ENCODE measurements at regions not wholly inside any gene's neighbourhood (a gene's known extent, or its start where the extent isn't known, plus 50 kb on each side); places are given as distances from the start of the nearest gene placed in this dataset.

DNA sequence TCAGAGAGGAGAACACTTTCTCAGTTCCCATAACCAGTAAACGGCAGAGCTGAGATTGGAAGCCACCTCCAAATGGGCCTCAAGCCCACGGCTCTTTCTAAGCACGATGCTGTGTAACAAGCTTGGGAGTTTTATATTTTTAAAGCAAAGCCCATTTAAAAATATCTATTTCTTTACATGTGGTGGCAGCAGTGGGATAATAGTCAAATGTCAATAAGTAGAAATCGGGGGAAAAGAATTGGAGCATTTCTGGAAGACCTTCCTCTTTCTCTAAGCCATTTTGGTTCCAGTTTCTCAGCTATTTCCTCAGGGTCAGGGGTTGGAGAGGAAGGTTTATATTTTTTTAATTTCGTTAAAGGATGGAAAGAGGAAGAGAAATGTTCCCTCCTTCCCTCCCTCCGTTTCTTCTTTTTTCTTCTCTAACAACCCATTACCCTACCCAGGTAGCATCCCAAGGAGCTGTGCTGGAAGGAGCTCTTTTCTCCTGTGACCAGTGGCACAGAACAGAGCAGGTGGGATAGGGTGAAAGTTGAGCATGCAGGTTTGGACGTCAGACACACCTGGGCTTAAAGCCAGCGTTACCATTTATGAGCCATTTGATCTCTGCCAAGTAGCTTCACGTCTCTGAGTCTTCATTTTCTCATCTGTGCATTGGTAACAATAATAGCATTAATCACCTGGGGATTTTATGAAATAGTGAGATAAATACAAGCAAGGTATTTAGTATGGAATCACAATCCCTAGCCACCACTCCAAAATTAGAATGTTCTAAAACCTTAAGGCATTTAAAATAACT is 515.7 kb downstream of the RPS24 start:
- DNase-seq: no peak

DNA sequence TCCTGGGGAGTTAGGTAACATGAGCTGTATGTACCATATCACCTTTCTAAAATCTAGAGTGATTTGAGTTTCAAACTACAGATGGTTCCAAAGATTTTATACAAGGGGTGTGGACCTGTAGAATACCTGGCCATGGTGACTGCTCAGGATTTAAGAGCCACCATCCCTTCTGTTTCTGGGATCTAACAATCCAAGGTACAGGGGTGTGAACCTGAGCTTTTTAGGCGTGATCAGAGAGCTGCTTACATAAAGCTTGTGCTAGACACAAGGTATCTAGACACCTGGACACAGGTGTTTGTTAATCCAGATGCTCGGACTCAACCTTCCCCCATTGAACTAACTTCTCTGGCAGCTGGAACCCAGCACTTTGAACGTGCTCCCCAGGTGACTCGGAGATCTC is 516.4 kb downstream of the RPS24 start:
- DNase-seq: no peak

DNA sequence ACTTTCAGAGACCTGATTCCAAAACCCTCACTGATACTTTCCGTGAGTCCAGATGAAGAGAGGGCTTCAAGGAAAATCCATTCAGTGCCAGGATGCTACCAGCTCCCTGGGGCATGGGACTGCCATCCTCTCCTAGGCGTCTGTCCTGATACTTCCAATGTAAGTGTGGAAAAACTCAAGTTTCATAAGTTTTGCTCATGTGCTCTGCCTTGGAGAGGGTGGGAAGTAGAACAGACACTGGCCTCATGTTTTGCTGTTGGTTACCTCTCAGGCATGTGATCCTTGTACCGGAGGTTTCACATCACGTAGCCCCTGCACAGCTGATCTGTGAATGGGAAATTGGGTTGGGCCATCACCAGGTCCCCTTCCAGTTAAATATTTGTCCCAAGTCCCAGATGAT is 517.1 kb downstream of the RPS24 start:
- DNase-seq: no peak

DNA sequence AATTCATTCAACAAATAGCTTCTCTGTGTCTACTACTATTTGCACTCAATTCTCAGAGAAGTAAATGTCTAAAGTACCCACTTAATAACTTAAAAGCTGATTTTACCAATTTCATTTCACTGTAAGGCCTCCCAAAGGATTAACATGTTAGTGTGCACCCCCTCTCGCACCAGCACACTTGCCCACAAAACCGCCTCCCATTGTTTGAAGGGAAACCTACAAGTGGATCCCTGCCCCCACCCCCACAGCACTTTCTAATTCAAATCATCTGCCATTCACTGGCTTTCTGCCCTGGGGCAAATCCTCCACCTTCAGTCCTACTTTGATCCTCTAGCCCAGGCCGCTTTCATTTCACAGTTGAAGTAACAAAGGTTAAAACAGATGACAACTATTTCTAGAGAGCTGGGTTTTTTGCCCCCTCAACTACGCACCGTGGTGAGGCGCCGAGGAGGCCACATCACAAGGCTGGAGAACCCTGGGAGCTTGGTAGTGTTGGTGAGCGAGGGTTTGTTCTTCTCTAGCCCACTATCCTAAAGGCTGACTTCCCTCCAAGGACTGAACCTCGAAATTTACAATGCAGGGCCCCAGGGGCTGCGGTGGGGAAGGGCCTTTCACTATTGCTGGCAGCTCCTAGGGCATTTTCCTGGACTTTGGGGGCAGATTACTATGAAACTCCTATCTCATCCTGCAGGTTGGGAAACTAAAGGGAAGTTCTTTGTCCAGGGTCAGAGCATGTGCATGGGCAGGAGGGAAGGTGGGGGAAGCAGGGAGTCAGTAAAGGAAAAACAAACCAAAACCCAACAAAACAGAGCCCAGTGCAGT is 517.4 kb upstream of the ZMIZ1 start:
- no peak for DNase-seq

DNA sequence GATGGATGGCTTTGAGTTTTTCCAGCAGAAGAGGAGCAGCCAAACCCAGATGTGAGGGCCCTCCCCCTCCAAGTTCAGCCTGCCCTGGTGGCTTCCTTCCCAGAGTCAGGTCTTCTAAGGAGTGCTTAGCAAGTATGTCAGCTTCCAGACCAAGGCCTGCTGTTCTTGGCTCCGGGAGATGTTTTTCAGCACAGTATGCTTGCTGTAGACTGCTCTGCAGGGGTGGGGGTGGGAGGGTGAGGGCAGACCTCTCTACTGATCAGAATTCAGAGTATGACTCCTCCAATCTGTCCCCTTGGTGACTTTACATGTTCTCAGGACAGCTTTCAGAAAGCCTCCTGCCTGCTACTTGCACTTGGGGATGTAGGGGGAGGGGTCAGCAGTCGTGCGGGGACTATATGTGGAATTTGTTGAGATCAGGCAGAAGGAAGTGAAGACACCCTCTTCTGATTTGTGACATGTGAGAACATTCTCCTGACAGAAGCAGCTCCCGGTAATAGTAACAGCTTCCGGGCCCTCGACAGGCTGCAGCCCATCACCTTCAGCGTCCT is 516.4 kb upstream of the ZMIZ1 start:
- DNase-seq: no peak

DNA sequence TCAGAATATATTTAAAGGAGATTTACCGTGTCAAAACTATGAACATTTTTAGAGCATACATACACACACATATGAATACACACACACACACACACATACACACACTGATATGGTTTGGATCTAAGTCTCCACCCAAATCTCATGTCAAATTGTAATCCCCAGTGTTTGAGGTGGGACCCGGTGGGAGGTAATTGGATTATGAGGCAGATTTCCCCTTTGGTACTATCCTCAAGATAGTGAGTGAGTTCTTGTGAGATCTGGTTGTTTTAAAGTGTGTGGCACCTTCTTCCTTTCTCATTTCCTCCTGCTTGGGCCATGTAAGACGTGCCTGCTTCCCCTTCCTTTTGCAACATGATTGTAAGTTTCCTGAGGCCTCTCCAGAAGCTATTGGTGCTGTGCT is 515.0 kb upstream of the ZMIZ1 start:
- no peak for DNase-seq

DNA sequence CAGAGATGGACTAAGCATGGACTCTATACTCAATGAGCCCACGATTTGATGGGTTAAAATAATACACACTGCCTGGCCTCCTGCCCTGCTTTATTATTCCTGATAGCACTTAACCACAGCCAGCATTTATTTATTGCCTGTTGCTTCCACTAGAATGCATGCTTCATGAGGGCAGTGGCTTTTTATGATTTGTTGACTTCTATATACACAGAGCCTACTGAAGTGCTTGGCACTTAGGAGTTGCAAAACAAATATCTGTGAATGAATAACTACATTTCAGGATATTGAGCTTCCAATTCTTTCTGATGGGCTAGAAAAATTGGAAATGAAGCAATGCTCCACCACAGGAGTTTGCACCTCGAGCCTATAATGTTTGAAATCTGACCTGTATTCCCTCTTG is 513.6 kb upstream of the ZMIZ1 start:
- no peak for DNase-seq

DNA sequence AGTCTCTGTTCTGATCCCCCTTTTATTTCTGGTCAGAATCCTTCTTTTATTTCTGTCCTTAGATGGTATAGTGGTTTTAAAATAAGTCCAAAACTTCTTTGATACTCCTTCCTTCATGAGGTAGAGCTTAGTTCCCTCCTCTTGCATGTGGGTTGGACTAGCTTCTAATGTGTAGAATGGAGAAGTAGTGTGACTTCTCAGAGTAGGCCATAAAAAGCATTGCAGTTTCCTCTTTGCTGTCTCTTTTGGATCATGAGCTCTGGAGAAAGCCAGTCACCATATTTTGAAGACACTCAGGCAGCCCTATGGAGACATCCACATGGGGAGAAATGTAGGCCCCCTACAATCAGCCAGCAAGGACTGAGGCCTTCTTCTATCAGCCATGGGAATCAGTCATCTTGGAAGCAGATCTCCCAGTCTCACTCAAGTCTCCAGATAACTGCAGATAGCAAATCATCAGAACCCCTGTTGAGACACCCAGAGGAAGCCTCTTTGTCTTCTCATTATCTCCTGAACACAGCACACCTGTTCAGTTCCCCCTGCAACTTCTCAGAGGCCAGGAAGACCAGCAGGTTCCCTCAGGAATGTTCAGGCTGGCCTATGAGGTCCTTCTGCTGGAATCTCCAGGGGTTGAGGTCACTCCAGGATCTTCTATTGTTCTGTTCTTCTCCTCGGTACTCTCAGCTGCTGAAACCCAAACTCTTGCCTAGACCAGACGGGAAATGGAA is 511.9 kb upstream of the ZMIZ1 start:
- no peak for DNase-seq

DNA sequence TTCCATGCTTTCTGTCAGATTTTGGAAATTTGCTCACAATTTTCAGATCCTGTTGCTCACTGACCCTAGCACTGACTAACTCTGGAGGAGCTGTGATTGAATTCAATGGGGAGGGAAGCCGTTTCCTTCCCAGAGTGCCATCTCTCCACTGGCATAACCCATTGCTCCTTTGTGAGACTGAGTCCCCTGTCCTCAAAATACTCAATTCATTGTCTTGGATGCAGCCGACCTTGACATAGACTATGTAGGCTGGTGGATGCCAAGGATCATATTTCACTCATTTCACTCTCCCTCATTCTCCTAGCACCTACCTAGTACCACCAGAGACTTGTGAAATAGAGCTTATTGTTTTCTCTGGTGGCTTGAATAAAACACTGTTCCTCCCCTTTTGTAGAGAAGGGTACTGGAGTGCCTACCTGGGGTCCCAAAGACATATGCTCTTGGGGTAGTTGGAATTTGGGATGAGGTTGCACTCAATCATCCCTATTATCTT is 511.3 kb upstream of the ZMIZ1 start:
- no peak for DNase-seq

DNA sequence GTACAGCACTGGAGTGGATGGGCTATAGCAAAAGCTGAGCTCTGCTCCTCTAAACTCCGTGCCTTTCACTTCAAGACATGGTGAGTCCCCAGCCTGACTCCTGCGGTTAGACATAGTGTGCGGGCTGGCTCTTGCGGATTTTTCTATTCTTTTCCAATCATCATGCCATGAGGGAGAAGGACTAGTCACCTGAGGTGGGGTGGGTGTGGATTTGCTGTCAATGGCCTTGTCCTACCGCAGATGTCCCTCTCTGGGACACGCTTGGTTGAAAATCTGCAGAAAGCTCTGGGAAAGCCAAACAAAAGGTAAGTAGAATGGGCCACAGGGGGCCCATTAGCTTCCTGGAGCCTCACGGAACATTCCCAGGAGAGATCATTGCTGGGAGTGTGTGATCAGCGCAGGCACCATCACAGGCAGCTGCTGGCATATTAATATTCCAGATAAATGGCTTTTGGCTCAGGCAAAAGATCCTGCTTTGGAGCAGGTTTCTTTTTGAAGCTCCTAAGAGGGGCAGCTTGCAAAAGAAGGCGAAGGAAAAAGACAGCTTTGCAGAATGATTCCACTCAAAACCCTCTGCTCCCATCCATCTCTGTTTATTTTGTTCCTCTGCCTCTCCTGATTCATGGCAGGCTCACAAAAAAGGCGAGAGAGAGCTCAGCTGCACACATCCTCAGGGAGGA is 509.0 kb upstream of the ZMIZ1 start:
- no peak for DNase-seq

DNA sequence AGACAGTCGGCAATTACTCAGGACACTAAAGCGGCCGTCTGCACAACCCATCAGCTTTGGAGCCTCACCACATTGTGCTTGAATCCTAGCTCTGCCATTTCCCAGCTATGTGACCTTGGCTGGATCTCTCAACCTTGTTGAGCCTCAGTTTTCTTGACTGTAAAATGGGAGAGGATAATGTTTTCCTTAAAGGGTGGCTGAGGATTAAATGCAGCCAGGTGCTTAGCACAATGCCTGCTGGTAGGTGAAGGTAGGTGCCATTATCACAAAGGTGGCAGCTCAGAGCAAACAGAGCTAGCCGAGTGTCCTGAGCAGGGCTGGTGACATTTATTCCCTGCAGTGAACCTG is 508.5 kb upstream of the ZMIZ1 start:
- DNase-seq: no peak

DNA sequence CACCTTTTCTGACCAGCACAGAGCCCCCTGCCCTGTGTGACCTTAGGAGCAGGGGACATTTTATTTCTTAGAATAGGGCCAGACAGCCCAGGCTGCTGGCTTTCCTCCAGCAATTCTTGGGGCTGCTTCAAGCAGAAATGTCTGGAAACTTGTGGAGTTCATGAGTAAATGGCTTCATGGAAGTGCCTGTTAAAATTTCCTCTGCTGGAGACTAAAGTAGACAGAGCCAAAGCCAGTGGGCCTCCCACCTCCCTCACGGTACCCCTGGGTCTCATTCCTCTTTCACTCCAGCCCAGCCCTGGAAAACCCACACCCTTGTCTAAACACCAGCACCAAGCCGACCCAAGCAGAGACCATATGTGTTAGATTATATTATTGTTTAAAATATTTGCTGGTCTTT is 505.5 kb upstream of the ZMIZ1 start:
- DNase-seq: no peak

DNA sequence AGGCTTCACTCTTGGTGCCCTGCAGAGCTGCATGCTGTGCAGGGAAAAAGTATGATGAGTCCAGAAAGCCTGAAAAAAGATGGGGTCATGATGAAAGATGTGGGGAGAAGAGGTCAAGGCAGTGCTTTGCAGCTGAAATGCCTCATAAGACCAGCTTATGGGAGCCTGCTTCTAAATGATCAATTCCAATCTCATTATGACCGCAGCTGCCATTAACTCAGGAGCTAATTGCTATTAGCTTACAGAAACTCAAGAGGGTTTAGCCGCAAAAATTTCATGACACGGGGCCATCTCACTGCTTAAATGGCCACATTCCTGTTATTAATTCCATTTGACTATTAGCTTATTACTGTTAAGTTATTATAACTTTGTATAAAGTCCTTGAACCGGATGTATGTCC is 502.9 kb upstream of the ZMIZ1 start:
- no peak for DNase-seq

DNA sequence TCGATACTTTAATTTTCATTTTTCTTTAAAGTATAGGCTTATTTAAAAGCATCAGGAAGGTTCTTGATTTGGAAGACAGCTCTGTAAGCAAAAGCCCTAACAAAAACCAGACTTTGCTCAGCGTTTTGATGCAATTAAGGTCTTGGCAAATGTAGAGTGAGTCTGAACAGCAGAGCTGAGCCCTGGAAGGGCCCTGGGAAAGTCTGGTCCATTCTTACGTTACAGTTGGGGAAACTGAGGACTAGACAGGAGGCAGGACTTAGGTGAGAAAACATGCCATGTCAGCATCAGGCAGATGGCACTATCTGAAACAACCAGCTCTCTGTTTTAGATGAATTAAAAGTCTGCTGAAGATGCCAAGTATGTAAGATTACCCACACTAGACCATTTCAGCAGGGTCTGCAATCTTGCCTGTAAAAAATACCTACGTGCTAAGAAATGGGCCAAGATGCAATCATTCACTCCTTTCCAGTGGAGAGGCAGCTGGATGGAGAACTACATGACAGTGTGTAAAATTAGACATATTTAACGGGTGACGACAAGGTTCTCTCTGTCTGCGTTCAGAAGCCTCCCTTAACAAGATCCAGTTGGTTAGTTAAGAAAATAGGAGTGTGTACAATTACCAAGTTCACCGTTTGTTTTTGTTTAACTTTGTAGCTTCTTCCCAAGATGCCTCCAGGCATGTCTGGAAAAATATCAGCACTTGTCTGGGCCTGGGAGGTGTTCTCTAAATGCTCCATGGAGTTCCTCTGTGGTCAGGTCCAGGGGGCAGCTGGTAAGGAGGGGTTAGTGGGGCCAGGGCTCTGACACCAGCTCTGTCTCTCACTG is 502.3 kb upstream of the ZMIZ1 start:
- DNase-seq: no peak

DNA sequence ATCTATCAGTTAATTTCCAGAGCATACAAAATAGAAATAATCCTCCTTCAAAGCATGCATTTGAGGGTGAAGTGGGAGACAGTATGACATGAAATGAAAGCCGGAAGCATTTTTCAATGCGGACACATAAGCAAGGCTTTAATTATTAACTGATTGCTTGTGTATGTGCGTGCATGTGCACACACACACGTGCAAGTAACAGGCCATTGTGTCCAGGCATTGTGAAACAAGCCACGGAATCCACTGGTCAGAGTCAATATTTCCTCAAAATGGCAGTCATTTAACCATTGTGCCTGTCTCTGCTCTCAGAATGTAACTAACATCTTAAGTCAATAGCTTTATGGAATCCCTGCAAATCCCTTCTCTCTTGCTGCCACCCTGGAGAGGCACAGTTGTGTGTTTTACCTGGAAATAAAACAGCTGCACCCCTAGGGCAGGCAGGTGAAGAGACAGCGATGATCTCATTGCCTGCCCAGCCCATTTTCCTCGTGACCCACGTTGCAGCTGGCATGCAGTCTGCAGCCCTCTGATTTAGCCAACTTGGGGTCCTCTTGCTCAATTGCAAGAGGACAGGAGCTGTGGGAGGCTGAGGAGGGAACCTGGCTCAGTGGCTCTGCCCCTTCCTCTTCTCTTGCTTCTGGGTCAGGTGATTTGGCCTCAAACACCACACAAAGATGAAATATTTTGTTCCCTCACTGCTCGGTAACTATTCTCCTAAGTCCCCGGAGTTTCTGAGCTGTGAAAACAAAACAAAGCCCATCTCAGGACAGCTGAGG is 500.9 kb upstream of the ZMIZ1 start:
- no peak for DNase-seq

DNA sequence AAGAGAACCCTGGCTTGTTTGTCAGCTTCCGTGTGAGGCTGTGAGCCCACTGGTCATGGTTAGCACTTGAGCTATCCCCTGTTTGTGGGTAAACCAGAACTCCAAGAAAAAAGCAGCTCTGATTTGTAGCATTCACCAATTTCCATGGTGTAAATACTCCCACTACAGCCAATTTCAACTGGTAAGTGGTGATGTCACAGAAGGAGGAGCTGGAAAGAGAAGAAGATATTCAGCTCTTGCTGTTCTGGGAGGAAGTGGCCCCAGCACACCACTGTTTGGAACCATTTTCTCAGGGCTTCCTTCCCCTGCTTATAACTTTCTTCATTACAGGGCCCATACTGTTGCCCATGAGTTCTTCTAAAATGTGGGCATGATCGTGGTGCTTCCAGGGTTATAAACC is 500.1 kb upstream of the ZMIZ1 start:
- DNase-seq: no peak

DNA sequence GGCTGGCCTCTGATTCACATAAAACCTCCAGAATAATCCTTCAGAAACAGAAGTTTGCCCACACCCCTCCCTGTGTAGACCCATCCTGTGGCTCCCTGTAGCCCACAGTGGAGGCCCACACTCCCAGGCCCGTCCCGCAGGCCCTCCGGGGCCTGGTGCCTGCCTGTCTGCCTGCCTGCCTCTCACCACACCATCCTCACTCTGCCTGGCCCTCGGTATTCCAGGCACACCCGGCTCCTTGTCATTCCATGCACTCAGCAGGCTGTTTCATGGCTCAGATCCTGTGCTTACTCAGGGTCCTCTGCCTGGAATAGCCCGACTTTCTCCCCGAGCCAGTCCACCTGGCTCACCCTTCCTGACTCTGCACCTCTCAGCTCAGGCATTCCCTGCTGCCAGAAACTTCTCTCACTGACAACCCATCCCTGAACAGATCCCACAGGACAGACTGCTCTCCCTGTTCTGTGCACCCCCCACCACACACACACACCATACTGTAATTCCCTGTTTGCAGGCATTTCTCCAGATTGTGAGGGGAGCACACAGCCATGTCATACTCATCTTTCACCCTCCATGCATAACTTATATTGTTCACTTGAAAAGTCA is 498.0 kb upstream of the ZMIZ1 start:
- no peak for DNase-seq

DNA sequence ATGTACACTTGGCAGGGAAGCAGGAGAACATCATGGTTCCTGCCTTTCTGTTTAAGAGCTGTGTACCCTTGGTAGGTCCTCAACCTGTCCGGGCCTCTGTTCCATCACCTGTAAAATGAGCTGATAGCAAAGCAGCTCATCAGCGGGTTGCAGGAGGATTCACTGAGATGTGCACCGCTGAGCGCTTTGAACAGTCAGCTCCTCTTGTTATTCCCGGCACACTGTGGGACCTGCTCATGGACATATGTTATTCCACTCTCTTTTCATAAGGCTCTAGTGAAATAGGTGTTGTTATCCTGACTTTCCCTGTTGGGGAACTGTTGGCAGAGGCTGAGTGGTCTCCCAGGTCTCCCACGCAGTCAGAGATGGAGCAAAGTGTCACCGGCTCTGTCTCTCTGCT is 497.5 kb upstream of the ZMIZ1 start:
- DNase-seq: no peak

DNA sequence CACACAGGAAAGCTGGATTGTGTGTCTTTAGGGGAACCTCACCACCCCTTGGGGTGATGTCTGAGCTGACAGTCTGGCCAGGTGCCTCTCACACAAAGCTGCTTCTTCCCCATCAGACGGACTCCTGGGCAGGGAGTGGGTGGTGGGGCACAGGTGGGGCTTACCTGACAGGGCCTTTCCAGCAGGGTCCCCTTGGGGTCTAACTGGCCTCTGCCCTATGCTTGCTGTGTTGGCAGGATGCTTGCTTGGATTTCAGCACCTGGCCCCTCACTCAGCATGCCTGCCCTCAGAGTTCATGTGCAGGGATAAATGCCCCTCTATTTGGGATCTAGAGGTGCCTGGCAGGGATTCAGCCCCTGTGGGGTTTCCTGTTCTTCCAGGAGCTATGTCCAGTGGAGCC is 496.9 kb upstream of the ZMIZ1 start:
- DNase-seq: no peak

DNA sequence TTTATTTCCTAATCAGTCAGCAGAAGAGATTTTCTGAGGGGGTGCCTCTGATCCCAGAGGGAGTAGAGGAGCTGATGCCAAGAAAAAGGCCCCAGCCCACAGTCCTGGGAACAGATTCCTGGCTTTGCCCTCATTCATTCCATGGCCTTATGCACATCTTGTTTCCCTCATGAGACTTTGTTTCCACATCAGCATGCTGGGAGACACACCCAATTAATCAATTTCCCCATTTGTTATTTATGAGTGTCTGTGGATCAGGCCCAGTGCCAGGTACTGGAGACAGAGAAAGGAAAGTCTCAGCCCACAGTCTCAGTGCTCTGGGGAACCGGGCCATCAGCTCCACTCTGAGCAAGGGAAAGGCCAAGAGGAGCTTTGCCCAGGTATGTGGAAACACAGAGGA is 496.2 kb upstream of the ZMIZ1 start:
- no peak for DNase-seq

DNA sequence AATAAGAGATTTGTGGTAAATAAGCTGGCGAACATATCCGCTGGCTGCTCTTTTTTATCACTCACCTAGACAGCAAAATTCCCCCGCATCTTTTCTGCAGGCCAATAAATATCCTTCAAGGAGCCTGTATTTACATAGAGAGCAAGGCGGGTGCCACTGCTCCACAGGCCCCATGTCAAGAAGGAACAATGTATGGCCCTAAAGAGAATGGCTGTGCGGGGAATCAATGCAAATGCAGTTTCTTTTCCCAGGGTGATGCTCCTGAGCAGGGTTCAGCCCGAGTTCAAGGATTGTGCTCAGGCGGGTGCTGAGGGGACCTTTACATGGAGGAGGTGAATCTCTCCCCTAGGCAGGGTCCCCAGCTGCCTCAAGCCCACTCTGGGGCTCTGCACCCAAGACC is 494.2 kb upstream of the ZMIZ1 start:
- no peak for DNase-seq

Measured in effector CD4-positive, alpha-beta T cell (primary cell).